GM12878 (cell line): ENCODE measurements at regions not wholly inside any gene's neighbourhood (a gene's known extent, or its start where the extent isn't known, plus 50 kb on each side); places are given as distances from the start of the nearest gene placed in this dataset.

ENCODE experiments used
- ATAC-seq: fragments of 200-7000 bp; cut with Tn5 transposase; 3 replicates; pipeline ENCODE4 v1.9.1; 2020; ENCODE audit warnings: mild to moderate bottlenecking, moderate library complexity
- BruUV-seq: library from RNA; stranded (reverse); fragments of 400-500 nt; replicated peaks from 2 replicates; lab custom pipeline; 2021; lab: Mats Ljungman, UMichigan
- CTCF ChIA-PET: fragments of 300-600 bp; sonication (Branson Sonifier 250); formaldehyde crosslinking; extraction: SDS; loops from one replicate; lab custom pipeline; 2021; ENCODE audit warnings: inconsistent platforms; lab: Yijun Ruan, JAX
- POLR2A ChIA-PET: fragments of 350-600 bp; formaldehyde crosslinking; extraction: SDS; loops from one replicate; lab custom pipeline; 2021; ENCODE audit warnings: inconsistent platforms; lab: Charles Lee
- RAD21 ChIA-PET: fragments of 300-600 bp; sonication (Branson Sonifier 250); formaldehyde crosslinking; loops from one replicate; lab custom pipeline; 2023; ENCODE audit warnings: antibody characterized with exemption; ENCODE audit not compliant: unreplicated experiment; lab: Charles Lee
- SMC1A ChIA-PET: fragments of 300-600 bp; sonication (Branson Sonifier 250); formaldehyde crosslinking; loops from one replicate; lab custom pipeline; 2023; ENCODE audit not compliant: unreplicated experiment, uncharacterized antibody; lab: Charles Lee
- DNase-seq: peaks from one replicate; pipeline ENCODE4 v3.0.0-alpha.2; 2011; ENCODE audit warnings: low read depth, low spot score
- FAIRE-seq: peaks from 3 replicates; lab custom pipeline; 2011; peaks lifted over from hg19 to GRCh38; lab: Jason Lieb, UNC
- H2AFZ ChIP-seq: 2 replicates; pipeline ENCODE4 v1.6.0; 2011; ENCODE audit warnings: low read depth, low read length, control low read depth; ENCODE audit not compliant: control insufficient read depth
- H3K27ac ChIP-seq: 2 replicates; pipeline ENCODE4 v1.5.1; 2011; ENCODE audit warnings: control low read depth; ENCODE audit not compliant: control insufficient read depth, insufficient read depth
- H3K27me3 ChIP-seq, 2 experiments: replicated peaks in 1 of 2; 2 replicates each; pipeline versions ENCODE4 v1.6.0 to v1.6.1; 2011; ENCODE audit warnings: low read length in 1 of 2; ENCODE audit not compliant: control insufficient read depth in 2 of 2, insufficient read depth in 2 of 2
- H3K36me3 ChIP-seq, 2 experiments: 2 replicates each; pipeline ENCODE4 v1.5.1; 2011; ENCODE audit warnings: low read length in 1 of 2; ENCODE audit not compliant: control insufficient read depth in 2 of 2, insufficient read depth in 2 of 2
- H3K4me1 ChIP-seq: 2 replicates; pipeline ENCODE4 v1.6.1; 2011; ENCODE audit warnings: mild to moderate bottlenecking, low read length, moderate library complexity, mixed read lengths; ENCODE audit not compliant: control insufficient read depth, insufficient read depth
- H3K4me2 ChIP-seq: 2 replicates; pipeline ENCODE4 v1.6.0; 2011; ENCODE audit warnings: control low read depth; ENCODE audit not compliant: control insufficient read depth, insufficient read depth
- H3K4me3 ChIP-seq: fragments of 200-600 bp; sonication (generic); 2 replicates; pipeline ENCODE4 v1.5.1; 2016
- H3K79me2 ChIP-seq: 2 replicates; pipeline ENCODE4 v1.6.0; 2011; ENCODE audit warnings: low read length; ENCODE audit not compliant: control insufficient read depth, insufficient read depth
- H3K9ac ChIP-seq: 2 replicates; pipeline ENCODE4 v1.8.0; 2011; ENCODE audit warnings: low read length, control low read depth, mixed read lengths; ENCODE audit not compliant: control insufficient read depth, insufficient read depth
- H3K9me3 ChIP-seq: replicated peaks from 3 replicates; pipeline ENCODE4 v1.5.1; 2011; ENCODE audit warnings: mild to moderate bottlenecking, low read length; ENCODE audit not compliant: control insufficient read depth, insufficient read depth
- H4K20me1 ChIP-seq: 2 replicates; pipeline ENCODE4 v1.6.0; 2011; ENCODE audit not compliant: control insufficient read depth, insufficient read depth
- CEBPB ChIP-seq, 2 experiments: fragments of 150-350 bp in 1 of 2; IDR thresholded peaks; 2 replicates each; pipeline ENCODE4 v1.6.1; 2012 to 2014; ENCODE audit warnings: low read depth in 2 of 2, low read length in 2 of 2, borderline replicate concordance in 1 of 2, inconsistent platforms in 1 of 2
- CHD2 ChIP-seq: IDR thresholded peaks from 2 replicates; pipeline ENCODE4 v1.6.1; 2011; ENCODE audit warnings: low read depth, low read length, improper control_type of control experiment, borderline replicate concordance
- CHD4 ChIP-seq: fragments of 200-600 bp; sonication (generic); IDR thresholded peaks from 2 replicates; pipeline ENCODE4 v1.6.1; 2016; ENCODE audit warnings: mild to moderate bottlenecking
- GABPA ChIP-seq: IDR thresholded peaks from 2 replicates; pipeline ENCODE4 v1.6.1; 2014; ENCODE audit warnings: antibody characterized with exemption, low read depth, mild to moderate bottlenecking, inconsistent platforms
- IKZF1 ChIP-seq: fragments of 450-650 bp; conservative IDR thresholded peaks from 2 replicates; pipeline ENCODE4 v1.6.1; 2017; ENCODE audit warnings: antibody characterized with exemption, mild to moderate bottlenecking
- IRF4 ChIP-seq: IDR thresholded peaks from 2 replicates; pipeline ENCODE4 v1.6.1; 2011; ENCODE audit warnings: low read depth, low read length
- JUND ChIP-seq: IDR thresholded peaks from 2 replicates; pipeline ENCODE4 v1.6.1; 2012; ENCODE audit warnings: low read depth, mild to moderate bottlenecking, low read length, improper control_type of control experiment, moderate library complexity
- KAT2A ChIP-seq: conservative IDR thresholded peaks from 2 replicates; pipeline ENCODE4 v1.6.1; 2011; ENCODE audit warnings: low read depth, low read length; ENCODE audit not compliant: control insufficient read depth
- KLF5 ChIP-seq: fragments of 450-650 bp; IDR thresholded peaks from 2 replicates; pipeline ENCODE4 v1.6.1; 2014; ENCODE audit warnings: mild to moderate bottlenecking; ENCODE audit not compliant: partially characterized antibody
- MYC ChIP-seq: IDR thresholded peaks from 2 replicates; pipeline ENCODE4 v1.6.1; 2011; ENCODE audit warnings: mild to moderate bottlenecking, low read length, moderate library complexity, inconsistent platforms; ENCODE audit not compliant: insufficient read depth, insufficient replicate concordance, insufficient read length, severe bottlenecking
- POLR2AphosphoS5 ChIP-seq: IDR thresholded peaks from 2 replicates; pipeline ENCODE4 v1.6.1; 2011; ENCODE audit warnings: mild to moderate bottlenecking, low read length, inconsistent platforms
- RELB ChIP-seq: fragments of 450-650 bp; IDR thresholded peaks from 2 replicates; pipeline ENCODE4 v1.6.1; 2017; ENCODE audit warnings: low read depth, mild to moderate bottlenecking, moderate library complexity
- SMAD5 ChIP-seq: IDR thresholded peaks from 2 replicates; pipeline ENCODE4 v1.6.1; 2016; ENCODE audit warnings: antibody characterized with exemption, low read depth
- TARDBP ChIP-seq: IDR thresholded peaks from 2 replicates; pipeline ENCODE4 v1.6.1; 2016; ENCODE audit warnings: borderline replicate concordance
- WRNIP1 ChIP-seq: IDR thresholded peaks from 2 replicates; pipeline ENCODE4 v1.6.1; 2011; ENCODE audit warnings: low read depth, low read length, improper control_type of control experiment, borderline replicate concordance
- ZNF217 ChIP-seq: fragments of 450-650 bp; IDR thresholded peaks from 2 replicates; pipeline ENCODE4 v1.6.1; 2017; ENCODE audit warnings: antibody characterized with exemption, mild to moderate bottlenecking
- ZNF622 ChIP-seq: fragments of 450-650 bp; IDR thresholded peaks from 2 replicates; pipeline ENCODE4 v1.6.1; 2017; ENCODE audit warnings: mild to moderate bottlenecking, inconsistent platforms
- in situ Hi-C: fragments of 300-500 bp; cut with MboI; formaldehyde crosslinking; loops from 9 replicates; pipeline ENCODE4 v1.14.3; 2018; ENCODE audit warnings: mixed read lengths
- intact Hi-C: fragments of 100-400 bp; cut with micrococcal nuclease; formaldehyde crosslinking; loops from one replicate; pipeline ENCODE4 v1.14.2; 2022; ENCODE audit not compliant: unreplicated experiment

- intact Hi-C loops: no loop called here
- Histone ChIP-seq H3K9ac (no peak overlapping the region), H3K4me1 (no peaks in the 10 kb centered on the region), H3K79me2 (no peaks in the 10 kb centered on the region), H3K9me3 (no peaks in the 10 kb centered on the region), H3K27ac (no peak overlapping the region), H3K4me2 (no peak overlapping the region), H3K36me3 (no peaks in the 10 kb centered on the region), H3K4me3 (no peak overlapping the region), H2AFZ (no peak overlapping the region)
- FAIRE-seq: no peak
- in situ Hi-C loops: no loop called here
- SMC1A ChIA-PET: no interaction called here
- TF ChIP-seq SMAD5 (no peak), CEBPB (IDR thresholded peaks at IDR 0.05; ENCODE audit: borderline replicate concordance in 1 of 2, low read depth in 2 of 2, low read length in 2 of 2) (no peak), IKZF1 (no peak), ZNF622 (no peak), POLR2AphosphoS5 (no peak), IRF4 (no peak), JUND (no peak), ZNF217 (no peak), GABPA (no peak), MYC (no peak), CHD4 (no peak), KAT2A (no peak), KLF5 (no peak), RELB (no peak), CHD2 (no peak), WRNIP1 (no peak), TARDBP (no peak)
- TF ChIP-seq, all 136 proteins: peak for 0
- Histone ChIP-seq H4K20me1 (no peaks in the 10 kb centered on the region), H3K27me3 (no peaks in the 10 kb centered on the region)
- ChIA-PET CTCF (interaction anchor here (0.7 kb wide), 1 partner anchor 193 kb away, joined by 3 read pairs; no protein-coding TSS in a partner anchor), POLR2A (no interaction called here), RAD21 (no interaction called here)
- ATAC-seq (no peak), DNase-seq (no peak)
- BruUV-seq: no TSS peak
Measured at GRCh38 chr2:145000376-145000775, 480.5 kb upstream of the ZEB2 start.
